Stomach smooth muscle (tissue), 2 donors: ENCODE measurements at regions not wholly inside any gene's neighbourhood (a gene's known extent, or its start where the extent isn't known, plus 50 kb on each side); places are given as distances from the start of the nearest gene placed in this dataset.

Source experiments
- H3K27ac ChIP-seq: one replicate; pipeline ENCODE4 v1.7.0; 2013; ENCODE audit warnings: mild to moderate bottlenecking, low read length, inconsistent platforms
- H3K27me3 ChIP-seq, 2 donors: one replicate each; pipeline ENCODE4 v1.7.0; 2013; ENCODE audit warnings: low read length in 2 of 2; ENCODE audit not compliant: insufficient read depth in 2 of 2, control insufficient read depth in 1 of 2
- H3K36me3 ChIP-seq, 2 donors: one replicate each; pipeline ENCODE4 v1.7.0; 2013; ENCODE audit warnings: low read length in 2 of 2; ENCODE audit not compliant: control insufficient read depth in 2 of 2, insufficient read depth in 2 of 2
- H3K4me1 ChIP-seq: one replicate; pipeline ENCODE4 v1.7.0; 2013; ENCODE audit warnings: low read length; ENCODE audit not compliant: control insufficient read depth, insufficient read depth
- H3K4me3 ChIP-seq, 2 donors: one replicate each; pipeline ENCODE4 v1.7.0; 2013; ENCODE audit warnings: low read length in 2 of 2
- H3K9ac ChIP-seq, 2 donors: one replicate each; pipeline ENCODE4 v1.7.0; 2013; ENCODE audit warnings: low read length in 2 of 2, mild to moderate bottlenecking in 1 of 2
- H3K9me3 ChIP-seq, 2 donors: one replicate each; pipeline ENCODE4 v1.7.0; 2013; ENCODE audit warnings: low read length in 2 of 2; ENCODE audit not compliant: control insufficient read depth in 2 of 2
- donor health status: healthy.
- donor health status: Pancreatic carcinoma.

- Histone ChIP-seq H3K27ac (no peak overlapping the region), H3K9ac (no peak overlapping the region), H3K36me3 (no peaks in the 10 kb centered on the region), H3K4me3 (no peak overlapping the region), H3K9me3 (no peaks in the 10 kb centered on the region), H3K4me1 (no peaks in the 10 kb centered on the region), H3K27me3 (peaks cover 0 to 3% of the 10 kb centered on the region in 2 donors)
Measured at GRCh38 chr19:29397748-29398147, 128.0 kb upstream of the VSTM2B start.

- H3K9me3 ChIP-seq: no peaks in the 10 kb centered on the region
Measured at GRCh38 chr19:29399804-29400203, 126.0 kb upstream of the VSTM2B start.

GRCh38 chr19:29400917-29401711 is 124.7 kb upstream of the VSTM2B start:
- H3K27ac ChIP-seq: no peak overlapping the region
- no peaks in the 10 kb centered on the region for H3K27me3 ChIP-seq
- H3K36me3 ChIP-seq: no peaks in the 10 kb centered on the region
- no peak overlapping the region for H3K9ac ChIP-seq
- no peaks in the 10 kb centered on the region for H3K9me3 ChIP-seq
- peaks cover 6% of the 10 kb centered on the region for H3K4me1 ChIP-seq
- H3K4me3 ChIP-seq: no peak overlapping the region

More at GRCh38 chr19:29399804-29400203, 126.0 kb upstream of the VSTM2B start:
- Histone ChIP-seq H3K4me3 (no peak overlapping the region), H3K4me1 (peaks cover 2% of the 10 kb centered on the region), H3K36me3 (no peaks in the 10 kb centered on the region), H3K9ac (no peak overlapping the region), H3K27ac (no peak overlapping the region), H3K27me3 (no peaks in the 10 kb centered on the region)

- Histone ChIP-seq H3K27ac (no peak overlapping the region), H3K4me3 (no peak overlapping the region), H3K36me3 (no peaks in the 10 kb centered on the region), H3K4me1 (peaks cover 6% of the 10 kb centered on the region), H3K27me3 (no peaks in the 10 kb centered on the region), H3K9ac (no peak overlapping the region), H3K9me3 (no peaks in the 10 kb centered on the region)
Measured at GRCh38 chr19:29401712-29402421, 123.9 kb upstream of the VSTM2B start.

- no peak overlapping the region for H3K4me3 ChIP-seq
- no peaks in the 10 kb centered on the region for H3K9me3 ChIP-seq
- no peaks in the 10 kb centered on the region for H3K27me3 ChIP-seq
- no peaks in the 10 kb centered on the region for H3K36me3 ChIP-seq
- no peak overlapping the region for H3K9ac ChIP-seq
- peaks cover 6% of the 10 kb centered on the region for H3K4me1 ChIP-seq
- no peak overlapping the region for H3K27ac ChIP-seq
Measured at GRCh38 chr19:29402563-29402962, 123.2 kb upstream of the VSTM2B start.

- H3K9me3 ChIP-seq: no peaks in the 10 kb centered on the region
- peaks cover 6% of the 10 kb centered on the region for H3K4me1 ChIP-seq
- H3K27ac ChIP-seq: no peak overlapping the region
- H3K36me3 ChIP-seq: no peaks in the 10 kb centered on the region
- no peaks in the 10 kb centered on the region for H3K27me3 ChIP-seq
- H3K4me3 ChIP-seq: no peak overlapping the region
- H3K9ac ChIP-seq: no peak overlapping the region
Measured at GRCh38 chr19:29404015-29404414, 121.8 kb upstream of the VSTM2B start.

- Histone ChIP-seq H3K27ac (no peak overlapping the region), H3K9ac (no peak overlapping the region), H3K9me3 (no peaks in the 10 kb centered on the region), H3K36me3 (no peaks in the 10 kb centered on the region), H3K4me3 (peak overlapping the region; percentile 22 to 31), H3K27me3 (no peaks in the 10 kb centered on the region), H3K4me1 (peaks cover 6% of the 10 kb centered on the region)
Measured at GRCh38 chr19:29404951-29405727, 120.7 kb upstream of the VSTM2B start.

- Histone ChIP-seq H3K27me3 (no peaks in the 10 kb centered on the region), H3K27ac (no peak overlapping the region), H3K4me3 (no peak overlapping the region), H3K36me3 (no peaks in the 10 kb centered on the region), H3K9me3 (no peaks in the 10 kb centered on the region), H3K9ac (no peak overlapping the region), H3K4me1 (peaks cover 6% of the 10 kb centered on the region)
Measured at GRCh38 chr19:29405728-29405995, 120.1 kb upstream of the VSTM2B start.

- Histone ChIP-seq H3K36me3 (no peaks in the 10 kb centered on the region), H3K4me1 (peaks cover 12% of the 10 kb centered on the region), H3K27me3 (no peaks in the 10 kb centered on the region), H3K27ac (no peak overlapping the region), H3K4me3 (no peak overlapping the region), H3K9me3 (no peaks in the 10 kb centered on the region), H3K9ac (no peak overlapping the region)
Measured at GRCh38 chr19:29409076-29409862, 116.5 kb upstream of the VSTM2B start.

- Histone ChIP-seq H3K27me3 (peaks cover 0 to 2% of the 10 kb centered on the region in 2 donors), H3K4me1 (peaks cover 6% of the 10 kb centered on the region), H3K4me3 (no peak overlapping the region), H3K27ac (no peak overlapping the region), H3K36me3 (no peaks in the 10 kb centered on the region), H3K9ac (no peak overlapping the region), H3K9me3 (no peaks in the 10 kb centered on the region)
Measured at GRCh38 chr19:29410601-29411000, 115.2 kb upstream of the VSTM2B start.
